Right lobe of liver (tissue), 4 donors: ENCODE measurements at regions not wholly inside any gene's neighbourhood (a gene's known extent, or its start where the extent isn't known, plus 50 kb on each side); places are given as distances from the start of the nearest gene placed in this dataset.

ENCODE experiments used
- POLR2A ChIP-seq: fragments of 450-650 bp; IDR thresholded peaks from one replicate; pipeline ENCODE4 v1.6.1; 2017; ENCODE audit warnings: antibody characterized with exemption, mild to moderate bottlenecking
- TF ChIP-seq, protein P1 (sequence below), 4 donors: fragments of 200-600 bp in 3 of 4; fragments of 450-650 bp in 1 of 4; IDR thresholded peaks; one replicate each; pipeline versions ENCODE4 v1.5.1 to v1.8.0; 2016 to 2022; ENCODE audit warnings: antibody characterized with exemption in 4 of 4, mild to moderate bottlenecking in 2 of 4
- donor health status: DM: no; HTN: no; CAD: no.
- donor health status: DM: no; HTN: no; CAD: no.
- donor health status: DM: no; HTN: yes; CAD: no.

DNA sequence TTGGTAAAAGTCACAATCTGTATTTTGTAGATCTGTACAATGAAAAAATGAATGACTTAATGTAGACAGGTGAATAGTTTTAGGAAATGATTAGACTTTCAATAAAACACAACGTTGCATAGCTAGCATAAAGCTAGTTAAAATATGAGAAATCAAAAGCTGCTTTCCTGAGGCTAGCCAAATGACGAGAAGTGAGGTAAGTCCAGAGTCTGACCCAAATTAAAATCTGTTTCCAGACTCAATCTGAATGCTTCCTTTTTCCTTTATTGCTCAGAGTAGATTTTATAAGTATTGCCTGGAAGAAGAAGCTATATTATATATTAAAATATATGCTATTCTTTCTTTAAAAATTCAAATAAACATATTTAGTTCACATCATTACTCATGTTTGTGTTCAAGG is 615.4 kb downstream of the CD109 start:
- no peak for TF ChIP-seq POLR2A
- TF ChIP-seq, protein P1, sequence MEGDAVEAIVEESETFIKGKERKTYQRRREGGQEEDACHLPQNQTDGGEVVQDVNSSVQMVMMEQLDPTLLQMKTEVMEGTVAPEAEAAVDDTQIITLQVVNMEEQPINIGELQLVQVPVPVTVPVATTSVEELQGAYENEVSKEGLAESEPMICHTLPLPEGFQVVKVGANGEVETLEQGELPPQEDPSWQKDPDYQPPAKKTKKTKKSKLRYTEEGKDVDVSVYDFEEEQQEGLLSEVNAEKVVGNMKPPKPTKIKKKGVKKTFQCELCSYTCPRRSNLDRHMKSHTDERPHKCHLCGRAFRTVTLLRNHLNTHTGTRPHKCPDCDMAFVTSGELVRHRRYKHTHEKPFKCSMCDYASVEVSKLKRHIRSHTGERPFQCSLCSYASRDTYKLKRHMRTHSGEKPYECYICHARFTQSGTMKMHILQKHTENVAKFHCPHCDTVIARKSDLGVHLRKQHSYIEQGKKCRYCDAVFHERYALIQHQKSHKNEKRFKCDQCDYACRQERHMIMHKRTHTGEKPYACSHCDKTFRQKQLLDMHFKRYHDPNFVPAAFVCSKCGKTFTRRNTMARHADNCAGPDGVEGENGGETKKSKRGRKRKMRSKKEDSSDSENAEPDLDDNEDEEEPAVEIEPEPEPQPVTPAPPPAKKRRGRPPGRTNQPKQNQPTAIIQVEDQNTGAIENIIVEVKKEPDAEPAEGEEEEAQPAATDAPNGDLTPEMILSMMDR (IDR thresholded peaks at IDR 0.05) = no peak
